ENCODE measurements at regions not wholly inside any gene's neighbourhood (a gene's known extent, or its start where the extent isn't known, plus 50 kb on each side); places are given as distances from the start of the nearest gene placed in this dataset.

- TF ChIP-seq, protein P1, sequence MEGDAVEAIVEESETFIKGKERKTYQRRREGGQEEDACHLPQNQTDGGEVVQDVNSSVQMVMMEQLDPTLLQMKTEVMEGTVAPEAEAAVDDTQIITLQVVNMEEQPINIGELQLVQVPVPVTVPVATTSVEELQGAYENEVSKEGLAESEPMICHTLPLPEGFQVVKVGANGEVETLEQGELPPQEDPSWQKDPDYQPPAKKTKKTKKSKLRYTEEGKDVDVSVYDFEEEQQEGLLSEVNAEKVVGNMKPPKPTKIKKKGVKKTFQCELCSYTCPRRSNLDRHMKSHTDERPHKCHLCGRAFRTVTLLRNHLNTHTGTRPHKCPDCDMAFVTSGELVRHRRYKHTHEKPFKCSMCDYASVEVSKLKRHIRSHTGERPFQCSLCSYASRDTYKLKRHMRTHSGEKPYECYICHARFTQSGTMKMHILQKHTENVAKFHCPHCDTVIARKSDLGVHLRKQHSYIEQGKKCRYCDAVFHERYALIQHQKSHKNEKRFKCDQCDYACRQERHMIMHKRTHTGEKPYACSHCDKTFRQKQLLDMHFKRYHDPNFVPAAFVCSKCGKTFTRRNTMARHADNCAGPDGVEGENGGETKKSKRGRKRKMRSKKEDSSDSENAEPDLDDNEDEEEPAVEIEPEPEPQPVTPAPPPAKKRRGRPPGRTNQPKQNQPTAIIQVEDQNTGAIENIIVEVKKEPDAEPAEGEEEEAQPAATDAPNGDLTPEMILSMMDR (IDR thresholded peaks at IDR 0.05): no peak
- TF ChIP-seq POLR2A (IDR thresholded peaks at IDR 0.05): no peak
Measured at GRCh38 chr13:65724226-65724625, 1505.9 kb downstream of the PCDH9 start.
